ENCODE measurements at regions not wholly inside any gene's neighbourhood (a gene's known extent, or its start where the extent isn't known, plus 50 kb on each side); places are given as distances from the start of the nearest gene placed in this dataset.

DNA sequence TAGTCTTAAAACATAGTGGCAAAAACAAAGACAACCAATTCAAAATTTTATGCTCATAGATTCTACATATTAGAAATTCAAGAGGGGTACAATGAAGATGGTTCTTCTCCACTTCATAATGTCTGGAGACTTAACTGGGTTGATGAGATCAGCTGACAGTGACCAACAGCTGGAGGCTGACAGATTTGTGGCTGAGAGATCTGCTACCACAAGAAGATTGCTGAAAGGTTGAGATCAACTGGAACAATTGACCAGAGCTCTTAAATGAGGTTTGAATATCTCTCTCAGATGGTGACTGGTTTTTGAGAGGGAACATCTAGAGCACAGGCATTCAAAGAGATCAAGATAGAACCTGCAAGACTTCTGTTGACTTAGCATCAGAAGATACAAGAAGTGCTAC lies 254.1 kb upstream of the ARPP21 start:
- TF ChIP-seq, protein P1, sequence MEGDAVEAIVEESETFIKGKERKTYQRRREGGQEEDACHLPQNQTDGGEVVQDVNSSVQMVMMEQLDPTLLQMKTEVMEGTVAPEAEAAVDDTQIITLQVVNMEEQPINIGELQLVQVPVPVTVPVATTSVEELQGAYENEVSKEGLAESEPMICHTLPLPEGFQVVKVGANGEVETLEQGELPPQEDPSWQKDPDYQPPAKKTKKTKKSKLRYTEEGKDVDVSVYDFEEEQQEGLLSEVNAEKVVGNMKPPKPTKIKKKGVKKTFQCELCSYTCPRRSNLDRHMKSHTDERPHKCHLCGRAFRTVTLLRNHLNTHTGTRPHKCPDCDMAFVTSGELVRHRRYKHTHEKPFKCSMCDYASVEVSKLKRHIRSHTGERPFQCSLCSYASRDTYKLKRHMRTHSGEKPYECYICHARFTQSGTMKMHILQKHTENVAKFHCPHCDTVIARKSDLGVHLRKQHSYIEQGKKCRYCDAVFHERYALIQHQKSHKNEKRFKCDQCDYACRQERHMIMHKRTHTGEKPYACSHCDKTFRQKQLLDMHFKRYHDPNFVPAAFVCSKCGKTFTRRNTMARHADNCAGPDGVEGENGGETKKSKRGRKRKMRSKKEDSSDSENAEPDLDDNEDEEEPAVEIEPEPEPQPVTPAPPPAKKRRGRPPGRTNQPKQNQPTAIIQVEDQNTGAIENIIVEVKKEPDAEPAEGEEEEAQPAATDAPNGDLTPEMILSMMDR (IDR thresholded peaks at IDR 0.05), result no peak
- TF ChIP-seq POLR2AphosphoS5 (IDR thresholded peaks at IDR 0.05; ENCODE audit: low read depth, low read length) (no peak), REST (IDR thresholded peaks at IDR 0.05; ENCODE audit: insufficient read depth in 1 of 2, low read depth in 2 of 2, low read length in 1 of 2) (no peak)
